Skin epidermis (tissue), 12 donors: ENCODE measurements at regions not wholly inside any gene's neighbourhood (a gene's known extent, or its start where the extent isn't known, plus 50 kb on each side); places are given as distances from the start of the nearest gene placed in this dataset.

Source experiments
- H3K27ac ChIP-seq, 21 experiments: fragments of 200-600 bp; sonication (generic) in 11 of 21; one replicate each; pipeline ENCODE4 v1.5.0; 2020; ENCODE audit warnings: mild to moderate bottlenecking in 3 of 21, inconsistent platforms in 2 of 21, moderate library complexity in 2 of 21
- H3K4me3 ChIP-seq, 7 experiments: fragments of 200-600 bp; sonication (generic) in 2 of 7; one replicate each; pipeline ENCODE4 v1.5.0; 2020; ENCODE audit warnings: inconsistent platforms in 2 of 7, mild to moderate bottlenecking in 2 of 7, moderate library complexity in 1 of 7

DNA sequence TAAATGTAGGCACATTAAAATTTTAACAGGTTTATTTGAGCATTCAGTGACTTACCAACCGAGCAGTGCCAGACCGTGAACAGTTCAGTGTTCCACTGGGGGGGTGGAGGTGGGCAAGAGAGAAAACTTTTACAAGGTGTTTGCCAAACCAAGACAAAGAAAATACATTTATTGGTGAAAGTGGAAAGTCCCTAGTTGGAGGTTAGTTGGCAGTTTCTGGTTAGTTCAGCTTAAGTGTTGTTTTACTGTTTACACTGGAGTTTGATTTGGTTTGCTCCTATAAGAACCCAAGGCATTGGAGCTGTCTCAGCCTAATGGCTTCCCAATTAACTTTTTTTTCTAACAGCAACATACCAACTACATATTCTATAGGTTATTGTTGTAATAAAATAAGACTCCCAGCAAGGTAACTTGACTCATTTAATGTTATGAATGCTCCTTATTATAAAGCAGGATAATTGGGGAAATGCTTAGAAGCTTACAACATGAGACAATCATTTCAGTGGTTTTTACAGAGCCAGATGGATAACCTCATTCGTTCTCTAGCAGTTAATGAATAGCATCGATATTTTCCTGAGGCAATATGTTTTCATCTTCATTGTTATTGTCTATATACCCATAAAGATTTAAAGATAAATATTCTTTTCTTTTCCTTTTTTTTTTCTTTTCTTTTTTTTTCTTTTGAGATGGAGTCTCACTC, 115.8 kb downstream of the ETNK1 start:
- H3K4me3 ChIP-seq, result no peak overlapping the region
- H3K27ac ChIP-seq, result no peak overlapping the region

DNA sequence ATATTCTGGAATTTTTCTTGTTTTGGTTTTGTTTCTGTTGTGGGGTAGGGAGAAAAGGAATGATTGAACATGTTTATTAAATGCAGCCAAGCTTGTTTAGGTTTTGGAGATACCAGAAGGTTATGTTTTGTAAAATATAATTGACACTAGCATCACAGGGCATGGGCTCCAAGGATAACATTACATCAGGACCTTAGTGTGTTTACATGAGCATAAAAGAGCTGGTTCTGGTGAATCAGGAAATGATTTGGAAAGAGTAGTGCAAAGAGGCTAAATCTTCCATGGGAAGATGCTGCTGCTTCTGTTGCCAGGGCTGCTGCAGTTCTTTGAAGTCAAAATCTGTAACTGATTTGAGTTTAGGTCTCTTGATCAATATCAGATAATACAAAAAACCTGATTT, 118.7 kb downstream of the ETNK1 start:
- Histone ChIP-seq H3K4me3 (no peak overlapping the region), H3K27ac (no peak overlapping the region)

DNA sequence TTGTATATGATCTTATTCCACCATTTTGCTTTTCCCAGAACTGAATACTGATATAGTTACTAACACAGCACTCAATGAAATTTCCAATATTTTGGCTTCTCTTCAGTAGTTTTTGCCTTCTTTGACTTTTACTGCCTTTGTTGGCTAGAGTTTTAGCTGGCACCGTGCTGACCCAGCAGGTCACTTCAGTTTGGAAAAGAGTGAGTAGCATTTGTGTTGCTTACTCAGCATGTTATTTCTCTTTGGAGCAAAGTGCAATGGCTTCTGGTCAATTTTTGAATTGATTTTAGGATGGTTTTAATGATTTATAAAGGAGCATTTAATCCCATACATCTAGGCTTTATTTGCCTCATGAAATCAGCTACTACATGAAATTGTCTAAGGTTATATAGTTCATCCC, 119.2 kb downstream of the ETNK1 start:
- H3K4me3 ChIP-seq, result no peak overlapping the region
- no peak overlapping the region for H3K27ac ChIP-seq

GRCh38 chr12:22746720-22747119, 121.7 kb downstream of the ETNK1 start:
- no peak overlapping the region for H3K27ac ChIP-seq
- no peak overlapping the region for H3K4me3 ChIP-seq

DNA sequence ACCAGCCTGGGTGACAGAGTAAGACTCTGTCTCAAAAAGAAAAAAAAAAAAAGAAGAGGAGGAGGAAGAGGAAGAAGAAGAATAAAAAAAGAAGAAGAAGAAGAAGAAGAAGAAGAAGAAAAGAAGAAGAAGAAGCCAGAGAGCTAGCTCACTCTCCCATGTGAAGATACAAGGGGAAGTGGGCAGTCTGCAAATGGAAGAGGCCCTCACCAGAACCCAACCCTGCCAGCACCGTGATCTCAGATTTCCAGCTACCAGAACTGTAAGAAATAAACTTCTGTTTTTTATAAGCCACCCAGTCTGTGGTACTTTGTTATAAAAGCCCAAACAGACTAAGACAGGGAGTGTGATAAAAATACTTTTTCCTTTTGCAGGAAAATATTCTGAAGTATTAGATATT, 130.7 kb downstream of the ETNK1 start:
- H3K4me3 ChIP-seq, result no peak overlapping the region
- no peak overlapping the region for H3K27ac ChIP-seq

DNA sequence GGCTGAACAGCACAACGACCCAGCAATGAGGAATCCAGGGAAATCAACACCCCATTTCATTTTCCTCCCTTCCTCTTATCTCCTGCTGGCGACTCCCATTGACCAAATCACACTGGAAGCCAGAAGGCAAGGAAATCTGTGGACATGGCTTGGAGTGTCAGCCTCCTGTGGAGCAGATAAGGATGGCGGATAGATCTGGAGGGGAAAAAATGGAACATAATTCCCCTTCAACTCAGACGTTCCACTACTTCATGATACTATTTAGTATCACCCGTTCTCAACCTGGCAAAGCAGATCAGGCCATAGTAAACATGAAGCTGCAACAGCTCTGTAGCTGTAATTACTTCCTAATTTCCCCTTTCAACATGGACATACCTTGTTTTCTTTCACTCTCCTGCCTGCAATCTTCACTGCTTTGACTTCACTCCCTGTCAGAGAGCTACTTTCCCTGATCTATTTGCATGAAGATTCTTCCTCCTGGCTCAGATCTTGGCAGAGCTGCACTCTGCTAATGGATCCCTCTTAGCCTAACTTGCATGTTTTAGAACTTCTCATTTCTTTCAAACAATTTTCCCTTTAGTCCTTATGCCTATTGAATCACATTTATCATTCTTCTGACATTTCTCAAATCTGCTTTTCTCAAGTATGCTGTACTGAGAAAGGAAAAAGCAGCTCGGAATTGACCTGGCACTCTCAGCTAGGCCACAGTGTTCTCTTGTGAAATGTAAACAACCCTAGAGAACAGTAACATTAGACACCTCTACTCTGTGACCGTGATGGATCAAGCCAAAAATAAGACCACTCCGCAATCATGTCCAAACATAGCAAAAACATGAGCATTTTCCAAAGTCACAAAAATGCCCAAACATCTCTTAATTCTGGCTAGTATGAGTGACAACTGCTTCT, 135.1 kb downstream of the ETNK1 start:
- no peak overlapping the region for H3K4me3 ChIP-seq
- no peak overlapping the region for H3K27ac ChIP-seq

DNA sequence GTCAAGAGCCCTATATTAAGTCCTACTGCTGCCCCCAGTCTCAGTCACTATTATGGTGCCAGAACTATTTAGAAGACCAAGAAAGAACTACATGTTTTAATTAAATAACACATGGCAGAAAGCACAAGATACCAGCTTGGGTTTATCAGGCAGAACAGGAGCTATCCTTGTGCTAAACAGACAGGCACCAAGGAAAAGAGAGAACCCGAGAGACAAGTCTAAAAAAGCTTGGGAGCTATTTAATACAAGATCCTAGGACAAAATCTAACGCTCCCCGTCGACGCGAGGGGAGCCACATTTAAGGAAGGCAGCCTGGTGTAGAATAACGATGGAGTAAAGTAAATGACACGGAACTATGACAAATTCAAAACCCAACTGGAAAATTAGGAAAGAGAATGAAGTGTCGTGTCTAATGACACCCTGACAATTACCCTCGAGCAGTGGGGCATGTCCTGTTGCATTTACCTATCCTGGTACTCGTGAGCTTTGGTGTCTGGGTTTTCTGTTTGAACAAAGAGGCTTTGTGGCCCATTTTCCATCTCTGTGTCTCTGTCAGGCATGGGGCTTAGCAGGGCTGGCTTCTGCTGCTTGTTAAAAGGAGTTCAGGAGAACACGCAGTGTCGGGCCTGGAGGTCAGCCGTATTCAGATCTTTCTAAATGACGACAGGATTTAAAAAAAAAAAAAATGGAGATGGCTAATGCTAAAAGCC, 140.6 kb downstream of the ETNK1 start:
- no peak overlapping the region for H3K27ac ChIP-seq
- H3K4me3 ChIP-seq, result no peak overlapping the region

DNA sequence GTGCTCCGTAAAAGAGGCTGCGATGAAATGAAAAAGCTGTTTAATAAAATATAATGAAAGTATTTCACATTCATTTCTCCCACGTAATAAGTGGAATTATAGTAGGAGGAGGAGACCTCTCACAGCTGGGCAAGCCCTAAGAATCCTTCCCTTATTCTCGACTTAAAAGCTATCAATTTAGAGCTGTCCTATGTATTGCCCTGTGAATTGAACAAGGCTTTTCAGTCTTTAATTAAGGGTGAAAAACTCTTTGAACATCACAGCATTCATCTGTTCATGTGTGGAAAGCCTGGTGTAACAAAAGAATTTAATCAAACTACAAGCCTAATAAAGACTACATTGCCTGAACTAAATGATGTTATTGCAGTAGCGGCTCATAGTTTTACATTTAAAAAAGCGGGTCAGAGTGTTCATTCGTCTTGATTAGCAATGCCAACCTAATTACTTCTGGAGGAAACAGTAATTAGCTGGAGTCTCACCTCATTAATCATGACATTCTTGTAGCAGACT, 142.0 kb downstream of the ETNK1 start:
- H3K4me3 ChIP-seq, result no peak overlapping the region
- H3K27ac ChIP-seq, result no peak overlapping the region

GRCh38 chr12:22781339-22781738, 156.4 kb downstream of the ETNK1 start:
- Histone ChIP-seq H3K27ac (no peak overlapping the region), H3K4me3 (no peak overlapping the region)

- no peak overlapping the region for H3K27ac ChIP-seq
- no peak overlapping the region for H3K4me3 ChIP-seq
Measured at GRCh38 chr12:22787557-22787956, 162.6 kb downstream of the ETNK1 start.

DNA sequence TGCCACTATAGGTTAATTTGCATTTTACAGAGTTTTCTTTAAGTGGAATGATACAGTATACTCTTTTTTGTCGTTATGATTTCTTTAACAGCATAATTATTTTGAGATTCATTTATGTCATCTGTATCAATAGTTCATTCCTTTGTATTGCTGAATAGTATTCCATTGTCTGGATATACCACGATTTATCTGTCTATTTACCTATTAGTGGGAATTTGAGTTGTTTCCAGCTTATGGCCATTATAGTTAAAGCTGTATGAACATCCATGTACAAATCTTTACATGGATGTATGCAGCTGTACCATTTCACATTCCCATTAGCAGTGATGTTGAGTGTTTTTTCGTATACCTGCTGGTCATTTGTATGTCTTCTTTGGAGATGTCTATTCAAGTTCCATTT, 163.9 kb downstream of the ETNK1 start:
- Histone ChIP-seq H3K4me3 (no peak overlapping the region), H3K27ac (no peak overlapping the region)

- H3K4me3 ChIP-seq, result no peak overlapping the region
- no peak overlapping the region for H3K27ac ChIP-seq
Measured at GRCh38 chr12:22792138-22792537, 167.2 kb downstream of the ETNK1 start.

DNA sequence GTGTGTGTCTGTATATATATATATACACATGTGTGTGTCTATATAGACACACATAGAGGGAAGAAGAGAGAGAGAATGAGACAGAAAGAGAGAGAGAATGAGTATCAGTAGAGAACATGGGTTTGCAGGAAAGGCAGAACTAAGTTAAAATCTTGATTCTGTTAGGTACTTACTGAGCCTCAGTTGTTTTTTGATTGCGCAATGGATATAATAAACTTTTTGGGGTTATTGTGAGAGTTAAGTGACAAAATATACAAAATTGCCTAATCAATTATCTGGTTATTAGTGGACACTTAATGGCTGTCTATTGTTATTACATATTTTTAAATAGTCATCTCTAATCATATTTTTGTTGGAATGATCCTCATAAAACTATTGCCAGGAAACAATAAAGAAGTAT, 169.0 kb downstream of the ETNK1 start:
- Histone ChIP-seq H3K27ac (no peak overlapping the region), H3K4me3 (no peak overlapping the region)

DNA sequence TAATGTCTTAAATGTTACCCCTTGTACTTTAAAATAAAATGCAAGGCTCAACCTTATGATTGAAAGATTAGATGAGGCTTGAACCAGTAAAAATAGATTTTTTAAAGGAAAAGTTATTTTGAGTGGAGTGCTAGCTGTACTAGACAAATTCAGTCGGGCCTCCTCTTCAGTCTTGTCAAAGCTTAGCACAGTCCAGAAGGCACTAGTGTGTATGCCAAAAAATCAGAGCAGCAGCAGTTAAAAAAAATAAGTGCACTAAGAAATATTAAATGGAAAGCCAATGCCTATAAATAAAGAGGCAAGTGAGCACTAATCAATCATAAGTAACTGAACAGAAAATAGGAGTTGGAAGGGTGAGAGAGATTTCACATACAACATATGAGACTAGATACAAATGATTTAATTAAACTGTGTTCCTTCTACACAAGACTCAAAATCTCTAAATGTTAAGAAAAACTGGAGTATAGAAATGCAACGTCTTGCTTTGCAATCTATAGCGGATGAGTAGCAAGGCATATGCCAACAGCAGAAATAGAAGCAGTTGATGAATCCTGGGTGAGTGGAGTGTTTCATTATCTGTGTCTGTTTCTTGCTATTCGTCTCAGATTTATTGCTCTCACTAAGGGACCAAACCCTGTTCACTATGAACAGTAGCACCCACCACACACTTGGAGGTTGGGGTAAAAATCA, 172.1 kb downstream of the ETNK1 start:
- no peak overlapping the region for H3K4me3 ChIP-seq

DNA sequence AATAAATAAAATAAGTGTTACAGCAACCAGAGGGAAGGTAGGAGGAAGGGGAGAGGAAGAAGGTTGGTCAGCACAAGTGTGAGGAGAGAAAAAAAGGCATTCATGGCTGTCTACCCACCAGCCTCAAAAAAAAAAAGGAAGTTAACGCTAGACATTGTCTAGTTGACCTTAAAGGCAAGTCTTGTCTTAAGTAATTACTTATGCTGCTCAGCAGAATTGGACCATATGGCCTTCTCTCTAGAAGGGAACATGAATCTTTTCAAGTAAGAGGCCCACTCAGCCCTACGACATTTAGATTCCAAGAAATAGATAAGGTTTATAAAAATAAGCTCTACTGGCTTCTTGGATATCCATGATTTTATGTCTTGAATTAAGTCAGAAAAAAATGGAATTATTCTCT, 172.7 kb downstream of the ETNK1 start:
- H3K27ac ChIP-seq, result no peak overlapping the region

More for the DNA sequence above, 172.1 kb downstream of the ETNK1 start:
- H3K27ac ChIP-seq, result no peak overlapping the region

GRCh38 chr12:22798116-22798515, 173.1 kb downstream of the ETNK1 start:
- Histone ChIP-seq H3K27ac (no peak overlapping the region), H3K4me3 (no peak overlapping the region)

More for the DNA sequence above, 172.7 kb downstream of the ETNK1 start:
- H3K4me3 ChIP-seq, result no peak overlapping the region

- no peak overlapping the region for H3K27ac ChIP-seq
- no peak overlapping the region for H3K4me3 ChIP-seq
Measured at GRCh38 chr12:22799503-22799902, 174.5 kb downstream of the ETNK1 start.

DNA sequence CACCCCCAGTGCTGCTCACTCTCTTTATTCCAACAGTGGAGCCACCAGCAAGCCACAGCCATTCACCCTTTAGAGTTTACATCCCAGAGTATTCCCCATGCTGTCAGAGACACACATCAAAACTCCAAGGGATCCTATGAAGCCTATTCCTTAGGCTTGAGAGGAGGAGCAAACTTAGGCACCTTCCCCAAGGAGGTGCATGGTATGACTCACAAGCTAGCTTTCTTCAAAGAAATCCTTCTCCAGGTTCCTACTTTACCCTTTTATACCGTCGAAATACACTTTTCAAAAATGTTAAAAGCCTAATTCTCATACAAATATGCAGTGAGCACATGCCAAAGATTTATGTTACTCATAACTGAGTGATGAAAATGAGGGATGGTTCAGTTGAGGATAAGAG, 175.4 kb downstream of the ETNK1 start:
- Histone ChIP-seq H3K4me3 (no peak overlapping the region), H3K27ac (no peak overlapping the region)

DNA sequence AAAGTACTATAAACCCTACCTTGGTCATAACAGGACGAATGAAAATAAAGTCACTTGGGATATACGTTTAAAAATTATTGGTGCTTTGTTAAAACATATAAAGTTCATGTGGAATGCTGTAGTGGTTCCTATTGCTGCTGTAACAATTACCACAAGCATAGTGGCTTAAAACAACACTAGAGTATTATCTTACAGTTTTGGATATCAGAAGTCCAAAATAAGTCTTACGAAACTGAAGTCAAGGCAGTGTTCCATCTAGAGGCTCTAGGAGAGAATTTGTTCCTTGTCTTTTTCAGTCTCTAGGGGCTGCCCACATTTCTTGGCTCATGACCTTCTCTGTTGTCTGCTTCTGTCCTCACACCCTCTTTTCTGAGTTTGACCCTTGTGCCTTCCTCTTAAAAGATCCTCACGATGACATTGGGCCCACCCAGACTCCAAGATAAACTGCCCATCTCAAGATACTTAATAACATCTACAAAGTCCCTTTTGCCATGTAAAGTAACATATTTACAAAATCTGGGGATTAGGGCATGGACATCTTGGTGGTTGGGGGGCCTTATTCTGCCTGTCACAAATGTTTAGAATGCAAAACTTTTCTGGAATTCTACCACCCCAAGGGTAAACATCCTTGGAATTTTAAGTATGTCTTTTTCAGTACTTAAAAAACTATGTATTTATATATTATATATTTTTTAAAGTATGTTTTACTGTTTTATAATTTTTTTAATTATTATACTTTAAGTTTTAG, 178.1 kb downstream of the ETNK1 start:
- Histone ChIP-seq H3K4me3 (no peak overlapping the region), H3K27ac (no peak overlapping the region)
